KMS-11 (cell line): ENCODE measurements at regions not wholly inside any gene's neighbourhood (a gene's known extent, or its start where the extent isn't known, plus 50 kb on each side); places are given as distances from the start of the nearest gene placed in this dataset.

Source experiments
- H2AFZ ChIP-seq: fragments of 200-600 bp; sonication (generic); 2 replicates; pipeline ENCODE4 v1.6.1; 2016; ENCODE audit warnings: antibody characterized with exemption, mixed run types, low read depth
- H3K27ac ChIP-seq: fragments of 200-600 bp; sonication (generic); 2 replicates; pipeline ENCODE4 v1.6.1; 2016; ENCODE audit warnings: mild to moderate bottlenecking, mixed run types
- H3K27me3 ChIP-seq: fragments of 200-600 bp; sonication (generic); 2 replicates; pipeline ENCODE4 v1.6.1; 2017; ENCODE audit warnings: mild to moderate bottlenecking, low read depth, mixed run types, moderate library complexity; ENCODE audit not compliant: insufficient read depth
- H3K36me3 ChIP-seq: fragments of 200-600 bp; sonication (generic); 2 replicates; pipeline ENCODE4 v1.6.1; 2017; ENCODE audit warnings: mild to moderate bottlenecking, mixed run types; ENCODE audit not compliant: insufficient read depth
- H3K4me1 ChIP-seq: fragments of 200-600 bp; sonication (generic); 2 replicates; pipeline ENCODE4 v1.6.1; 2016; ENCODE audit warnings: mild to moderate bottlenecking, low read depth, mixed run types; ENCODE audit not compliant: poor library complexity, severe bottlenecking
- H3K4me2 ChIP-seq: fragments of 200-600 bp; sonication (generic); 2 replicates; pipeline ENCODE4 v1.7.0; 2016; ENCODE audit warnings: mild to moderate bottlenecking, mixed run types
- H3K4me3 ChIP-seq: fragments of 200-600 bp; sonication (generic); IDR thresholded peaks from 2 replicates; pipeline ENCODE4 v1.6.1; 2017; ENCODE audit warnings: low read depth, low read length, mixed read lengths; ENCODE audit not compliant: insufficient read depth
- H3K79me2 ChIP-seq: fragments of 200-600 bp; sonication (generic); 2 replicates; pipeline ENCODE4 v1.6.1; 2016; ENCODE audit warnings: low read depth, mixed run types; ENCODE audit not compliant: insufficient read depth
- H3K9ac ChIP-seq: fragments of 200-600 bp; sonication (generic); 2 replicates; pipeline ENCODE4 v1.6.1; 2016; ENCODE audit warnings: mild to moderate bottlenecking, mixed run types
- H4K20me1 ChIP-seq: fragments of 200-600 bp; sonication (generic); 2 replicates; pipeline ENCODE4 v1.6.1; 2016; ENCODE audit warnings: mild to moderate bottlenecking, mixed run types; ENCODE audit not compliant: insufficient read depth
- TF ChIP-seq, protein P1 (sequence below): fragments of 200-600 bp; sonication (generic); conservative IDR thresholded peaks from 2 replicates; pipeline ENCODE4 v1.6.1; 2017; ENCODE audit warnings: low read depth, mild to moderate bottlenecking, antibody characterized with exemption, low read length, moderate library complexity, mixed read lengths

- Histone ChIP-seq H3K4me1 (peaks cover 14% of the 10 kb centered on the region), H3K4me2 (no peak overlapping the region), H3K79me2 (no peaks in the 10 kb centered on the region), H3K4me3 (no peak overlapping the region), H3K36me3 (no peaks in the 10 kb centered on the region), H4K20me1 (no peaks in the 10 kb centered on the region), H3K27ac (no peak overlapping the region), H3K27me3 (no peaks in the 10 kb centered on the region), H3K9ac (no peak overlapping the region), H2AFZ (no peak overlapping the region)
- TF ChIP-seq, protein P1, sequence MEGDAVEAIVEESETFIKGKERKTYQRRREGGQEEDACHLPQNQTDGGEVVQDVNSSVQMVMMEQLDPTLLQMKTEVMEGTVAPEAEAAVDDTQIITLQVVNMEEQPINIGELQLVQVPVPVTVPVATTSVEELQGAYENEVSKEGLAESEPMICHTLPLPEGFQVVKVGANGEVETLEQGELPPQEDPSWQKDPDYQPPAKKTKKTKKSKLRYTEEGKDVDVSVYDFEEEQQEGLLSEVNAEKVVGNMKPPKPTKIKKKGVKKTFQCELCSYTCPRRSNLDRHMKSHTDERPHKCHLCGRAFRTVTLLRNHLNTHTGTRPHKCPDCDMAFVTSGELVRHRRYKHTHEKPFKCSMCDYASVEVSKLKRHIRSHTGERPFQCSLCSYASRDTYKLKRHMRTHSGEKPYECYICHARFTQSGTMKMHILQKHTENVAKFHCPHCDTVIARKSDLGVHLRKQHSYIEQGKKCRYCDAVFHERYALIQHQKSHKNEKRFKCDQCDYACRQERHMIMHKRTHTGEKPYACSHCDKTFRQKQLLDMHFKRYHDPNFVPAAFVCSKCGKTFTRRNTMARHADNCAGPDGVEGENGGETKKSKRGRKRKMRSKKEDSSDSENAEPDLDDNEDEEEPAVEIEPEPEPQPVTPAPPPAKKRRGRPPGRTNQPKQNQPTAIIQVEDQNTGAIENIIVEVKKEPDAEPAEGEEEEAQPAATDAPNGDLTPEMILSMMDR: no peak
Measured at GRCh38 chr5:88656221-88656950, 226.6 kb downstream of the MEF2C start.

DNA sequence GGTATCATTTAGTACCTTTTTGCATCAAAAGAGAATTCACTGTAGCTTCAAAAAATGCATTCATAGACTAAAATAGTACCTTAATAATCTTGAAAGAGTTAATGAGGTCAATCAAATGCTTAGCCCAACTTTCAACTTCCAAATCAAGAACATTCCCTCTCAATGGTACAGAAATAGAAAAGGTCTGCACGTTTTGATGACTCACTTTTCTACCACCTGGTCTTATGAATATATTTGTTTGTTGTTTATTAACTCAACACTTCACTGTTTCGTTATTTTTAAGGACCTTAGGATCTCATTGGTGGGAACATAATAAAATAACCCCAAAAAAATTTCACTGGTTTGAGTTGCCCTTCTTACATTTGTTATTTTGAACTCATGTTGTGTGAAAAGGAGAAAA is 229.5 kb downstream of the MEF2C start:
- H2AFZ ChIP-seq: no peak overlapping the region

GRCh38 chr5:88647901-88648300 is 235.1 kb downstream of the MEF2C start:
- Histone ChIP-seq H2AFZ (no peak overlapping the region), H3K4me1 (no peaks in the 10 kb centered on the region), H3K27me3 (no peaks in the 10 kb centered on the region), H3K27ac (no peak overlapping the region), H3K36me3 (no peaks in the 10 kb centered on the region), H3K79me2 (no peaks in the 10 kb centered on the region), H4K20me1 (no peaks in the 10 kb centered on the region; the same call in 1 of the 2 replicates), H3K4me2 (no peak overlapping the region), H3K9ac (no peak overlapping the region), H3K4me3 (no peak overlapping the region)
- TF ChIP-seq, protein P1: no peak

More for the DNA sequence above, 229.5 kb downstream of the MEF2C start:
- no peak overlapping the region for H3K4me2 ChIP-seq
- TF ChIP-seq, protein P1: no peak
- no peaks in the 10 kb centered on the region for H3K36me3 ChIP-seq
- no peaks in the 10 kb centered on the region for H4K20me1 ChIP-seq
- H3K9ac ChIP-seq: no peak overlapping the region
- H3K27me3 ChIP-seq: no peaks in the 10 kb centered on the region
- H3K27ac ChIP-seq: no peak overlapping the region
- no peaks in the 10 kb centered on the region for H3K79me2 ChIP-seq
- H3K4me3 ChIP-seq: no peak overlapping the region
- peaks cover 4% of the 10 kb centered on the region for H3K4me1 ChIP-seq

DNA sequence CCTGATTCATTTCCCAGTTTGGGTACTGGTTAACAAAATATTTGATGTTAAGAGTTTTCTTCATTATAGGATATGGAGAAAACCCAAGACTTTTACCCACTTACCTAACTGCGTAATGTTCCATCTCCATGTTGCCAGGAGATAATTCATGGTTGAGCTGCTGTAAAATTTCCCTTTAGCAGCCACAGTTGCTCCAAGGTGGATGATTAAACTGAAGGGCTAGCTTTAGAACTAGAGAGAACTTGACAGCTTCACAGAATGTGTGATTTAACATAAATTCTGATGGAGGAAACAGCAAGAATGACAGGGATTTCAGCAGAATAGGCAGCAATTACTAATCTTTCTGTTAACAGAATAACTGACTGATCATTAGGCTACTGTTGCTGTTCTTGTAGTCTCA is 236.1 kb downstream of the MEF2C start:
- Histone ChIP-seq H4K20me1 (no peaks in the 10 kb centered on the region; the same call in 1 of the 2 replicates), H2AFZ (no peak overlapping the region), H3K79me2 (no peaks in the 10 kb centered on the region), H3K36me3 (no peaks in the 10 kb centered on the region), H3K4me2 (no peak overlapping the region), H3K27ac (no peak overlapping the region), H3K9ac (no peak overlapping the region), H3K4me1 (no peaks in the 10 kb centered on the region), H3K4me3 (no peak overlapping the region), H3K27me3 (no peaks in the 10 kb centered on the region)
- TF ChIP-seq, protein P1: no peak
